GM23338 (cell line): ENCODE measurements at regions not wholly inside any gene's neighbourhood (a gene's known extent, or its start where the extent isn't known, plus 50 kb on each side); places are given as distances from the start of the nearest gene placed in this dataset.

Source experiments
- EZH2 ChIP-seq: fragments of 200-600 bp; sonication (generic); IDR thresholded peaks from one replicate; pipeline ENCODE4 v1.8.0; 2017; ENCODE audit warnings: antibody characterized with exemption, mild to moderate bottlenecking, low read depth; ENCODE audit not compliant: unreplicated experiment
- POLR2AphosphoS5 ChIP-seq: IDR thresholded peaks from 2 replicates; pipeline ENCODE4 v1.6.1; 2016; ENCODE audit warnings: antibody characterized with exemption, low read depth
- TF ChIP-seq, protein P1 (sequence below), 2 experiments: fragments of 200-600 bp in 1 of 2; sonication (generic) in 1 of 2; conservative IDR thresholded peaks; 2 replicates each; pipeline versions ENCODE4 v1.5.1 to v1.6.1; 2016 to 2017; ENCODE audit warnings: antibody characterized with exemption in 2 of 2, low read depth in 2 of 2, mild to moderate bottlenecking in 2 of 2, moderate library complexity in 1 of 2

DNA sequence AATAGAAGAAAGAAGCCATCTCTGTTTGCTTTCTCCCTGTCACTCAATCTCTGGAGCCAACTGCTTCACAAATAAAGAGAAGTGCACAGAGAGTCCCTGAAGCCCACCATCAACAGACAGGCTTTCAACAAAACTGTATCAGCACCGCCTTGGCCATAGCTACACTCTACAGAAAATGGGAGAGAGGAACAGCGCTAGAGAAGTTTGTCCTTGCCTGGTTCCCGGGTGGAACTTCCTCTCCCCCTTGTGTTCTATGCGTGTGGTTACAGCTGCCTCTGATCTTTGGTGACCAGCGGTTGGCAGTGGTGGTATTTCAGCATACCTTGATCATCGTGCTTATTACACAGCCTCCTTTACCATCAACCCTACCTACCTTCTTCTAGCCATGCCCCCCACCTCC lies 91.4 kb upstream of the CCL2 start:
- TF ChIP-seq, protein P1, sequence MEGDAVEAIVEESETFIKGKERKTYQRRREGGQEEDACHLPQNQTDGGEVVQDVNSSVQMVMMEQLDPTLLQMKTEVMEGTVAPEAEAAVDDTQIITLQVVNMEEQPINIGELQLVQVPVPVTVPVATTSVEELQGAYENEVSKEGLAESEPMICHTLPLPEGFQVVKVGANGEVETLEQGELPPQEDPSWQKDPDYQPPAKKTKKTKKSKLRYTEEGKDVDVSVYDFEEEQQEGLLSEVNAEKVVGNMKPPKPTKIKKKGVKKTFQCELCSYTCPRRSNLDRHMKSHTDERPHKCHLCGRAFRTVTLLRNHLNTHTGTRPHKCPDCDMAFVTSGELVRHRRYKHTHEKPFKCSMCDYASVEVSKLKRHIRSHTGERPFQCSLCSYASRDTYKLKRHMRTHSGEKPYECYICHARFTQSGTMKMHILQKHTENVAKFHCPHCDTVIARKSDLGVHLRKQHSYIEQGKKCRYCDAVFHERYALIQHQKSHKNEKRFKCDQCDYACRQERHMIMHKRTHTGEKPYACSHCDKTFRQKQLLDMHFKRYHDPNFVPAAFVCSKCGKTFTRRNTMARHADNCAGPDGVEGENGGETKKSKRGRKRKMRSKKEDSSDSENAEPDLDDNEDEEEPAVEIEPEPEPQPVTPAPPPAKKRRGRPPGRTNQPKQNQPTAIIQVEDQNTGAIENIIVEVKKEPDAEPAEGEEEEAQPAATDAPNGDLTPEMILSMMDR (conservative IDR thresholded peaks at IDR 0.05; ENCODE audit: low read depth in 2 of 2), result peak; percentile 74 to 91
- TF ChIP-seq EZH2 (no peak), POLR2AphosphoS5 (no peak)
